ENCODE measurements at regions not wholly inside any gene's neighbourhood (a gene's known extent, or its start where the extent isn't known, plus 50 kb on each side); places are given as distances from the start of the nearest gene placed in this dataset.

- Histone ChIP-seq H3K36me3 (ENCODE audit: control insufficient read depth, insufficient read depth, low read length) (no peaks in the 10 kb centered on the region), H3K4me1 (ENCODE audit: control insufficient read depth, insufficient read depth, low read length) (no peaks in the 10 kb centered on the region), H3K27ac (ENCODE audit: low read length) (no peak overlapping the region), H3K9me3 (ENCODE audit: control insufficient read depth, insufficient read depth, low read depth, low read length) (no peaks in the 10 kb centered on the region), H3K27me3 (ENCODE audit: control insufficient read depth, insufficient read depth, low read length) (no peaks in the 10 kb centered on the region), H3K4me3 (ENCODE audit: low read depth in 2 of 2, low read length in 2 of 2) (no peak overlapping the region)
- intact Hi-C loops (cut with micrococcal nuclease; ENCODE audit: unreplicated experiment), result no loop called here
- TF ChIP-seq POLR2AphosphoS5 (IDR thresholded peaks at IDR 0.05; ENCODE audit: low read depth, low read length) (no peak), TCF7L2 (IDR thresholded peaks at IDR 0.05; ENCODE audit: low read depth, low read length) (no peak), SIN3A (IDR thresholded peaks at IDR 0.05; ENCODE audit: borderline replicate concordance, insufficient read depth, low read depth, low read length) (no peak), REST (IDR thresholded peaks at IDR 0.05; ENCODE audit: insufficient read depth in 1 of 2, low read depth in 2 of 2, low read length in 1 of 2) (no peak), CTCF (IDR thresholded peaks at IDR 0.05) (no peak)
- ChIA-PET POLR2A (no interaction called here), CTCF (no interaction called here)
- DNase-seq (ENCODE audit: low read depth, low spot score) (no peak), ATAC-seq (no peak)
- no TSS peak for BruUV-seq (replicated peaks)
- in situ Hi-C loops (cut with HindIII; ENCODE audit: low pct_unique_long_range_greater_than_20kb, low sequenced_read_pairs), result no loop called here
Measured at GRCh38 chr19:20321139-20321763, 154.2 kb downstream of the ZNF486 start.

- no peaks in the 10 kb centered on the region for H3K4me1 ChIP-seq (ENCODE audit: control insufficient read depth, insufficient read depth, low read length)
- H3K9me3 ChIP-seq (ENCODE audit: control insufficient read depth, insufficient read depth, low read depth, low read length), result no peaks in the 10 kb centered on the region
- BruUV-seq (replicated peaks), result no TSS peak
- DNase-seq (ENCODE audit: low read depth, low spot score) (no peak), ATAC-seq (no peak)
- no peak overlapping the region for H3K4me3 ChIP-seq (ENCODE audit: low read depth in 2 of 2, low read length in 2 of 2)
- in situ Hi-C loops (cut with HindIII; ENCODE audit: low pct_unique_long_range_greater_than_20kb, low sequenced_read_pairs) (no loop called here), intact Hi-C loops (cut with micrococcal nuclease; ENCODE audit: unreplicated experiment) (no loop called here)
- no peak for TF ChIP-seq POLR2AphosphoS5 (IDR thresholded peaks at IDR 0.05; ENCODE audit: low read depth, low read length)
- ChIA-PET POLR2A (no interaction called here), CTCF (no interaction called here)
- H3K36me3 ChIP-seq (ENCODE audit: control insufficient read depth, insufficient read depth, low read length), result no peaks in the 10 kb centered on the region
- H3K27me3 ChIP-seq (ENCODE audit: control insufficient read depth, insufficient read depth, low read length), result no peaks in the 10 kb centered on the region
- H3K27ac ChIP-seq (ENCODE audit: low read length), result no peak overlapping the region
Measured at GRCh38 chr19:20320191-20320590, 153.2 kb downstream of the ZNF486 start.

- intact Hi-C loops (cut with micrococcal nuclease; ENCODE audit: unreplicated experiment), result no loop called here
Measured at GRCh38 chr19:20318616-20319015, 151.6 kb downstream of the ZNF486 start.

More at GRCh38 chr19:20318616-20319015, 151.6 kb downstream of the ZNF486 start:
- Histone ChIP-seq H3K4me1 (ENCODE audit: control insufficient read depth, insufficient read depth, low read length) (no peaks in the 10 kb centered on the region), H3K9me3 (ENCODE audit: control insufficient read depth, insufficient read depth, low read depth, low read length) (no peaks in the 10 kb centered on the region), H3K4me3 (ENCODE audit: low read depth in 2 of 2, low read length in 2 of 2) (no peak overlapping the region), H3K36me3 (ENCODE audit: control insufficient read depth, insufficient read depth, low read length) (no peaks in the 10 kb centered on the region), H3K27ac (ENCODE audit: low read length) (no peak overlapping the region), H3K27me3 (ENCODE audit: control insufficient read depth, insufficient read depth, low read length) (no peaks in the 10 kb centered on the region)
- ATAC-seq (no peak), DNase-seq (ENCODE audit: low read depth, low spot score) (no peak)
- ChIA-PET POLR2A (no interaction called here), CTCF (no interaction called here)
- in situ Hi-C loops (cut with HindIII; ENCODE audit: low pct_unique_long_range_greater_than_20kb, low sequenced_read_pairs), result no loop called here
- TF ChIP-seq POLR2AphosphoS5 (IDR thresholded peaks at IDR 0.05; ENCODE audit: low read depth, low read length) (no peak), TCF7L2 (IDR thresholded peaks at IDR 0.05; ENCODE audit: low read depth, low read length) (no peak), REST (IDR thresholded peaks at IDR 0.05; ENCODE audit: insufficient read depth in 1 of 2, low read depth in 2 of 2, low read length in 1 of 2) (no peak), SIN3A (IDR thresholded peaks at IDR 0.05; ENCODE audit: borderline replicate concordance, insufficient read depth, low read depth, low read length) (no peak), CTCF (IDR thresholded peaks at IDR 0.05) (no peak)
- BruUV-seq (replicated peaks), result no TSS peak
